ENCODE measurements at regions not wholly inside any gene's neighbourhood (a gene's known extent, or its start where the extent isn't known, plus 50 kb on each side); places are given as distances from the start of the nearest gene placed in this dataset.
A peak's percentile ranks its signal among the peaks of the same experiment; 100 is the strongest.

GRCh38 chr9:22813529-22813928 is 366.9 kb downstream of the DMRTA1 start:
- TF ChIP-seq TAF1 (IDR thresholded peaks at IDR 0.05; ENCODE audit: low read depth), result no peak
- no peak for TF ChIP-seq MXI1 (conservative IDR thresholded peaks at IDR 0.05; ENCODE audit: poor library complexity, severe bottlenecking)
- peak; percentile 88 for TF ChIP-seq RAD21 (conservative IDR thresholded peaks at IDR 0.05)
- peak; percentile 87 for TF ChIP-seq SMC3 (conservative IDR thresholded peaks at IDR 0.05; ENCODE audit: poor library complexity)
- no peak for TF ChIP-seq EP300 (conservative IDR thresholded peaks at IDR 0.05; ENCODE audit: poor library complexity, severe bottlenecking)
- TF ChIP-seq CTCF (IDR thresholded peaks at IDR 0.05; ENCODE audit: poor library complexity, severe bottlenecking), result peak; percentile 81
- no peak for TF ChIP-seq EZH2 (IDR thresholded peaks at IDR 0.05; ENCODE audit: borderline replicate concordance, insufficient read depth, low read length, poor library complexity, severe bottlenecking)
- TF ChIP-seq REST (IDR thresholded peaks at IDR 0.05; ENCODE audit: borderline replicate concordance), result no peak
- no peak for TF ChIP-seq POLR2AphosphoS5 (IDR thresholded peaks at IDR 0.05)
- no peak overlapping the region for H3K9ac ChIP-seq (ENCODE audit: low read length)

GRCh38 chr9:22815246-22815645 is 368.6 kb downstream of the DMRTA1 start:
- no peaks in the 10 kb centered on the region for H3F3A ChIP-seq (ENCODE audit: insufficient read depth, low read length, poor library complexity, severe bottlenecking)
- no peaks in the 10 kb centered on the region for H3K27me3 ChIP-seq (ENCODE audit: insufficient read depth, low read depth, low read length)
- no peak overlapping the region for H2AFZ ChIP-seq (ENCODE audit: low read depth, low read length)
- H3K4me3 ChIP-seq (ENCODE audit: low read length), result no peak overlapping the region
- no peaks in the 10 kb centered on the region for H3K9me2 ChIP-seq (ENCODE audit: insufficient read depth, low read length)
- H3K4me2 ChIP-seq (ENCODE audit: low read length), result no peak overlapping the region
- no peaks in the 10 kb centered on the region for H3K36me3 ChIP-seq (ENCODE audit: insufficient read depth, low read length)
- no peak for TF ChIP-seq CTCF (IDR thresholded peaks at IDR 0.05; ENCODE audit: poor library complexity, severe bottlenecking)
- no peak for TF ChIP-seq MXI1 (conservative IDR thresholded peaks at IDR 0.05; ENCODE audit: poor library complexity, severe bottlenecking)
- TF ChIP-seq RAD21 (conservative IDR thresholded peaks at IDR 0.05), result no peak
- no peak for TF ChIP-seq SMC3 (conservative IDR thresholded peaks at IDR 0.05; ENCODE audit: poor library complexity)
- no peak for TF ChIP-seq EZH2 (IDR thresholded peaks at IDR 0.05; ENCODE audit: borderline replicate concordance, insufficient read depth, low read length, poor library complexity, severe bottlenecking)
- TF ChIP-seq TAF1 (IDR thresholded peaks at IDR 0.05; ENCODE audit: low read depth), result no peak
- no peak for TF ChIP-seq EP300 (conservative IDR thresholded peaks at IDR 0.05; ENCODE audit: poor library complexity, severe bottlenecking)
- TF ChIP-seq REST (IDR thresholded peaks at IDR 0.05; ENCODE audit: borderline replicate concordance), result no peak
- TF ChIP-seq POLR2AphosphoS5 (IDR thresholded peaks at IDR 0.05), result no peak
- H3K9me3 ChIP-seq (ENCODE audit: low read length), result no peaks in the 10 kb centered on the region
- H3K27ac ChIP-seq (ENCODE audit: low read length), result no peak overlapping the region
- no peaks in the 10 kb centered on the region for H3K79me2 ChIP-seq (replicated peaks; ENCODE audit: insufficient read depth, low read length)
- no peak overlapping the region for H3K9ac ChIP-seq (ENCODE audit: low read length)
- H4K20me1 ChIP-seq (ENCODE audit: insufficient read depth), result no peaks in the 10 kb centered on the region

More at GRCh38 chr9:22813529-22813928, 366.9 kb downstream of the DMRTA1 start:
- Histone ChIP-seq H3K4me3 (ENCODE audit: low read length) (no peak overlapping the region), H3K4me2 (ENCODE audit: low read length) (no peak overlapping the region), H4K20me1 (ENCODE audit: insufficient read depth) (no peaks in the 10 kb centered on the region), H3K9me2 (ENCODE audit: insufficient read depth, low read length) (no peaks in the 10 kb centered on the region), H3K27me3 (ENCODE audit: insufficient read depth, low read depth, low read length) (no peaks in the 10 kb centered on the region), H3F3A (ENCODE audit: insufficient read depth, low read length, poor library complexity, severe bottlenecking) (no peaks in the 10 kb centered on the region), H2AFZ (ENCODE audit: low read depth, low read length) (no peak overlapping the region), H3K79me2 (replicated peaks; ENCODE audit: insufficient read depth, low read length) (no peaks in the 10 kb centered on the region), H3K9me3 (ENCODE audit: low read length) (no peaks in the 10 kb centered on the region), H3K36me3 (ENCODE audit: insufficient read depth, low read length) (no peaks in the 10 kb centered on the region), H3K27ac (ENCODE audit: low read length) (no peak overlapping the region)
